CD4-positive, alpha-beta memory T cell (primary cell): ENCODE measurements at regions not wholly inside any gene's neighbourhood (a gene's known extent, or its start where the extent isn't known, plus 50 kb on each side); places are given as distances from the start of the nearest gene placed in this dataset.
"Not testable (repeated sequence)": the region's sequence is repeated elsewhere in the genome, so short reads cannot be mapped to it uniquely, and the experiment has no call there.

Experiments used
- CTCF ChIA-PET: fragments of 350-600 bp; sonication (Branson Sonifier 250); formaldehyde crosslinking; loops from one replicate; lab custom pipeline; 2021; ENCODE audit warnings: inconsistent platforms; ENCODE audit not compliant: partially characterized antibody; lab: Charles Lee
- POLR2A ChIA-PET: fragments of 350-600 bp; sonication (Branson Sonifier 250); formaldehyde crosslinking; loops from one replicate; lab custom pipeline; 2021; ENCODE audit not compliant: partially characterized antibody; lab: Charles Lee
- DNase-seq, 5 donors: peaks; one replicate each; pipeline versions ENCODE4 v3.0.0 to v3.0.0-alpha.2; 2020 to 2022; ENCODE audit warnings: mixed read lengths in 1 of 5
- H3K27ac ChIP-seq: one replicate; pipeline ENCODE4 v1.7.0; 2013; ENCODE audit warnings: low read depth, low read length
- H3K27me3 ChIP-seq: 2 replicates; pipeline ENCODE4 v1.7.0; 2013; ENCODE audit warnings: mild to moderate bottlenecking, low read length, moderate library complexity; ENCODE audit not compliant: insufficient read depth
- H3K36me3 ChIP-seq: 2 replicates; pipeline ENCODE4 v1.7.0; 2013; ENCODE audit warnings: mild to moderate bottlenecking, low read length, moderate library complexity; ENCODE audit not compliant: insufficient read depth
- H3K4me1 ChIP-seq: 2 replicates; pipeline ENCODE4 v1.7.0; 2013; ENCODE audit warnings: mild to moderate bottlenecking, low read length, moderate library complexity; ENCODE audit not compliant: insufficient read depth
- H3K4me3 ChIP-seq, 2 donors: one replicate each; pipeline ENCODE4 v1.7.0; 2013; ENCODE audit warnings: low read length in 2 of 2, mild to moderate bottlenecking in 1 of 2
- H3K9me3 ChIP-seq, 2 donors: one replicate each; pipeline ENCODE4 v1.7.0; 2013; ENCODE audit warnings: low read length in 2 of 2, control low read depth in 1 of 2; ENCODE audit not compliant: control insufficient read depth in 1 of 2
- H3K27ac Mint-ChIP-seq, 7 donors: one replicate each; pipeline ENCODE4 v1.8.0; 2020 to 2021; ENCODE audit warnings: mixed read lengths in 7 of 7, mild to moderate bottlenecking in 6 of 7, inconsistent platforms in 3 of 7, moderate library complexity in 3 of 7
- H3K27me3 Mint-ChIP-seq, 2 donors: one replicate each; pipeline ENCODE4 v1.8.0; 2020 to 2021; ENCODE audit warnings: mixed read lengths in 2 of 2
- H3K36me3 Mint-ChIP-seq, 2 donors: one replicate each; pipeline ENCODE4 v1.8.0; 2020 to 2021; ENCODE audit warnings: mixed read lengths in 2 of 2, inconsistent platforms in 1 of 2, mild to moderate bottlenecking in 1 of 2
- H3K4me1 Mint-ChIP-seq, 4 donors: one replicate each; pipeline ENCODE4 v1.8.0; 2020 to 2021; ENCODE audit warnings: mixed read lengths in 4 of 4, mild to moderate bottlenecking in 1 of 4
- H3K4me3 Mint-ChIP-seq, 8 donors: one replicate each; pipeline ENCODE4 v1.8.0; 2020 to 2021; ENCODE audit warnings: mixed read lengths in 8 of 8, mild to moderate bottlenecking in 7 of 8, moderate library complexity in 6 of 8, inconsistent platforms in 3 of 8
- H3K9me3 Mint-ChIP-seq, 8 donors: one replicate each; pipeline ENCODE4 v1.8.0; 2020 to 2021; ENCODE audit warnings: mixed read lengths in 8 of 8, mild to moderate bottlenecking in 5 of 8, inconsistent platforms in 3 of 8, moderate library complexity in 1 of 8
- intact Hi-C: fragments of 100-400 bp; cut with micrococcal nuclease; formaldehyde crosslinking; loops from one replicate; pipeline ENCODE4 v1.15.1; 2023

GRCh38 chr13:99686157-99686572, 184.9 kb downstream of the TM9SF2 start:
- no peak for DNase-seq
- Histone ChIP-seq H3K9me3 (no peaks in the 10 kb centered on the region), H3K27me3 (no peaks in the 10 kb centered on the region), H3K4me3 (no peak overlapping the region), H3K4me1 (no peaks in the 10 kb centered on the region), H3K27ac (no peak overlapping the region), H3K36me3 (no peaks in the 10 kb centered on the region)
- Mint-ChIP-seq H3K4me1 (peaks cover 0 to 2% (median under 1%) of the 10 kb centered on the region in 4 donors), H3K27ac (no peak overlapping the region), H3K36me3 (peaks cover 0 to 13% of the 10 kb centered on the region in 2 donors), H3K27me3 (no peaks in the 10 kb centered on the region), H3K9me3 (no peaks in the 10 kb centered on the region), H3K4me3 (no peak overlapping the region)
- CTCF ChIA-PET: interaction anchor here (0.9 kb wide), 1 partner anchor 11 kb away, joined by 3 read pairs; no protein-coding TSS in a partner anchor
- POLR2A ChIA-PET: no interaction called here
- intact Hi-C loops: no loop called here

DNA sequence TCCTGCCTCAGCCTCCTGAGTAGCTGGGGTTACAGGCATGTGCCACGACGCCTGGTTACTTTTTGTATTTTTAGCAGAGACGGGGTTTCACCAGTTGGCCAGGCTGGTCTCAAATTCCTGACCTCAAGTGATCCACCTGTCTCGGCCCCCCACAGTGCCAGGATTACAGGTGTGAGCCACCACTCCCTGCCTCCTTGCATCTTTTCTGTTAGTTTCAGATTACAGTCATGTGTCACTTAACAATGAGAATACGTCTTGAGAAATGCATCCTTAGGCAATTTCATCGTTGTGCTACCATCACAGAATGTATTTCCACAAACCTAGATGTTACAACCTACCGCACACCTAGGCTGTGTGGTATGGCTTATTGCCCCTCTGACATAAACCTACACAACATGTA, 180.4 kb downstream of the TM9SF2 start:
- H3K4me1 ChIP-seq: no peaks in the 10 kb centered on the region
- Mint-ChIP-seq H3K36me3 (peaks cover 2 to 4% of the 10 kb centered on the region in 2 donors), H3K9me3 (no peaks in the 10 kb centered on the region), H3K27me3 (no peaks in the 10 kb centered on the region), H3K4me1 (peaks cover 0 to 2% (median 0%) of the 10 kb centered on the region in 4 donors), H3K27ac (no peak overlapping the region), H3K4me3 (no peak overlapping the region)
- H3K27ac ChIP-seq: no peak overlapping the region
- CTCF ChIA-PET: no interaction called here
- DNase-seq: no peak
- H3K27me3 ChIP-seq: no peaks in the 10 kb centered on the region
- intact Hi-C loops: no loop called here
- H3K4me3 ChIP-seq: no peak overlapping the region
- POLR2A ChIA-PET: no interaction called here
- H3K36me3 ChIP-seq: no peaks in the 10 kb centered on the region
- H3K9me3 ChIP-seq: no peaks in the 10 kb centered on the region

DNA sequence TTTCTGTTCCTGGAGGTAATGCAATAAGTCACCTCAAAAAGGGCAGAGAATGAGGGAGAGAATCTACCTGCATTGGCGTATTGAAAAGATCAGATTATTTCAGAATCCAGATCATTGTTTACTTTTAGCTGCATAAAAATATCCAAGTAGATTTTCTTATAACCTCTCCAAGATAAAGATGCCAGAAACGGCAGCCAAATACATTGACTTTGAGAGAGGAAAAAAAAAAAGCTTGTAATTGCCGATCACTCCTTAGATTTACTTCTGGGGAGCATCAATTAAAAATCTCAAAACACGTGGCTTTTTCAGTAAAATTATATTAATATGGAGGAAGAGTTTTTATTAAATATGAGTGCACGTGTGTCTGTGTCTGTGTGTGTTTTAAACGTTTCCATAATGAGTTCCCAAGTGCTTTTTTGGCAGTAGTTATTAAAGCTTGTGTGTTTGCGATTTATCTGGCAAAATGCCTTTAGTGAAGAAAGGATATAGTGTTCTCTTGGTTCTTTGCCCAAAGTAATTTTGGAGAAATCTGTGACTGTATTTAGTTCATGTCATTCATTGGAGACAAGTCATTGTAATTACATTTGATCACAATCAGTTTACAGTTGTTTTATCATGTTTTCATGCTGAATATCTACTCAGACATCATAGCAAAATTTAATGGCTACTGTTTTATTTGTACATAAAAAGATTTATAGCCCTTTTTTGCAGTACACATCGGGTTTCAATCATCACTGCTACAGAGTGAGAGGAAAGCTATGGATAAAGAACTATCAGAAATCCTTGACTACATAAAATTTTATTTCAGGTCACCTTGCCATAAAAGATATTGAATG, 176.1 kb downstream of the TM9SF2 start:
- no peaks in the 10 kb centered on the region for H3K4me1 ChIP-seq
- ChIA-PET CTCF (interaction anchor here (1.6 kb wide), 1 partner anchor 19 kb away, joined by 4 read pairs; no protein-coding TSS in a partner anchor), POLR2A (interaction anchor here (1.2 kb wide), 1 partner anchor 72 kb away, joined by 4 read pairs; no protein-coding TSS in a partner anchor)
- DNase-seq: no peak
- no peak overlapping the region for H3K4me3 ChIP-seq
- no peak overlapping the region for H3K27ac ChIP-seq
- Mint-ChIP-seq H3K27me3 (no peaks in the 10 kb centered on the region), H3K9me3 (peaks cover 0 to 2% (median 0%) of the 10 kb centered on the region in 8 donors), H3K27ac (no peak overlapping the region), H3K36me3 (peaks cover 2 to 16% of the 10 kb centered on the region in 2 donors), H3K4me3 (no peak overlapping the region), H3K4me1 (peaks cover 0 to 3% (median 0%) of the 10 kb centered on the region in 4 donors)
- H3K9me3 ChIP-seq: no peaks in the 10 kb centered on the region
- intact Hi-C loops: no loop called here
- H3K36me3 ChIP-seq: no peaks in the 10 kb centered on the region
- no peaks in the 10 kb centered on the region for H3K27me3 ChIP-seq

DNA sequence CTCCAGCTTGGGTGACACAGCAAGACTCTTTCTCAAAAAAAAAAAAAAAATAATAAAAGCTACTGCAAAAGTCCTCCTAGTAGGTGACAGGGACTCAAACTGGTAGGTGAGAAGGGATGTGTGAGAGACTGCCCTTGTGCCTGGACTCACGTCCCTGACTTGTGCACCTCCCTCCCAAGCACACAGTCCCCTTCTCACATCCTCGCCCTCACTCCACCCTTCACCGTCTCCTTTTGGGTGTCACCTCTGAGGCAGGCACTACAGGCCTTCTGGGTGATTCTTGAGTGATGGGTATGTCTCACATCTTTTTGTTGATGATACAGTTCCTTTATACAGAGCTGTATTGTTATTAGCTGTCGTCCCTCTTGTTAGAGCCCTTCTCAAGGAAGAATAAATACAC, 170.5 kb downstream of the TM9SF2 start:
- Mint-ChIP-seq H3K9me3 (peaks cover 0 to 2% (median 0%) of the 10 kb centered on the region in 8 donors), H3K27me3 (no peaks in the 10 kb centered on the region), H3K4me3 (no peak overlapping the region), H3K36me3 (peaks cover 0 to 12% of the 10 kb centered on the region in 2 donors), H3K4me1 (peaks cover 0 to 6% (median 2%) of the 10 kb centered on the region in 4 donors), H3K27ac (peak overlapping the region in 2 of 7 donors; percentile 15 to 57)
- ChIA-PET CTCF (interaction anchor here (0.6 to 4.6 kb wide), 3 partner anchors 14 to 559 kb away, joined by 3 to 25 read pairs (median 4); no protein-coding TSS in a partner anchor), POLR2A (no interaction called here)
- no peak overlapping the region for H3K4me3 ChIP-seq
- intact Hi-C loops: no loop called here
- no peaks in the 10 kb centered on the region for H3K4me1 ChIP-seq
- no peaks in the 10 kb centered on the region for H3K27me3 ChIP-seq
- H3K36me3 ChIP-seq: no peaks in the 10 kb centered on the region
- no peaks in the 10 kb centered on the region for H3K9me3 ChIP-seq
- no peak overlapping the region for H3K27ac ChIP-seq
- no peak for DNase-seq

DNA sequence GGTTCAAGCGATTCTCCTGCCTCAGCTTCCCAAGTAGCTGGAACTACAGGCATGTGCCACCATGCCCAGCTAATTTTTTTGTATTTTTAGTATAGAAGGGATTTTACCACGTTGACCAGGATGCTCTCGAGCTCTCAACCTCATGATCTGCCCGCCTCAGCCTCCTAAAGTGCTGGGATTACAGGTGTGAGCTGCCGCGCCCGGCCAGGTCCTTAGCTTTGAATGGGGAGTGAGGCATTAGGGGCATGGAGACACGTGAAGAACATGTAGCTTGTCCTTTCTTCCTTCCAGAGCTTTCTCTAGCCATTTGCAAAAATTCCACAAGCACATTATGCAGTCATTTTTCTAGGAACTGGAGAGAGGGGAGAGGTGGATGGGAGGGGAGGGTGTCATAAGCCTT, 167.8 kb downstream of the TM9SF2 start:
- H3K4me3 ChIP-seq, H3K27me3 ChIP-seq, H3K27ac Mint-ChIP-seq, H3K9me3 ChIP-seq, DNase-seq, H3K9me3 Mint-ChIP-seq, H3K4me1 Mint-ChIP-seq, H3K4me3 Mint-ChIP-seq, H3K27ac ChIP-seq, H3K36me3 Mint-ChIP-seq, H3K36me3 ChIP-seq, H3K4me1 ChIP-seq, H3K27me3 Mint-ChIP-seq, intact Hi-C loops: not testable (repeated sequence)
- CTCF ChIA-PET: interaction anchor here (0.6 to 4.6 kb wide), 2 partner anchors 12 to 23 kb away, joined by 4 to 25 read pairs; no protein-coding TSS in a partner anchor
- POLR2A ChIA-PET: interaction anchor here (1.0 kb wide), 1 partner anchor 11 kb away, joined by 3 read pairs; no protein-coding TSS in a partner anchor

GRCh38 chr13:99666146-99666805, 165.0 kb downstream of the TM9SF2 start:
- DNase-seq: no peak
- H3K27ac Mint-ChIP-seq: peak overlapping the region in 1 of 7 donors; percentile 53
- no peaks in the 10 kb centered on the region for H3K36me3 ChIP-seq
- H3K36me3 Mint-ChIP-seq: no peaks in the 10 kb centered on the region
- no peaks in the 10 kb centered on the region for H3K9me3 Mint-ChIP-seq
- no peak overlapping the region for H3K27ac ChIP-seq
- H3K4me1 Mint-ChIP-seq: peaks cover 0 to 7% (median 3%) of the 10 kb centered on the region in 4 donors
- H3K27me3 ChIP-seq: no peaks in the 10 kb centered on the region
- intact Hi-C loops: no loop called here
- no peaks in the 10 kb centered on the region for H3K4me1 ChIP-seq
- no peak overlapping the region for H3K4me3 ChIP-seq
- ChIA-PET POLR2A (no interaction called here), CTCF (interaction anchor here (0.6 to 1.6 kb wide), 2 partner anchors 10 to 211 kb away, joined by 4 to 6 read pairs; no protein-coding TSS in a partner anchor)
- H3K9me3 ChIP-seq: no peaks in the 10 kb centered on the region
- H3K4me3 Mint-ChIP-seq: no peak overlapping the region
- H3K27me3 Mint-ChIP-seq: no peaks in the 10 kb centered on the region

- H3K27ac Mint-ChIP-seq: peak overlapping the region in 1 of 7 donors; percentile 53
Measured at GRCh38 chr13:99665711-99666110, 164.4 kb downstream of the TM9SF2 start.

More at GRCh38 chr13:99665711-99666110, 164.4 kb downstream of the TM9SF2 start:
- H3K9me3 Mint-ChIP-seq: no peaks in the 10 kb centered on the region
- intact Hi-C loops: no loop called here
- H3K4me1 Mint-ChIP-seq: peaks cover 0 to 8% (median 2%) of the 10 kb centered on the region in 4 donors
- Histone ChIP-seq H3K9me3 (no peaks in the 10 kb centered on the region), H3K4me1 (peaks cover 1% of the 10 kb centered on the region), H3K36me3 (no peaks in the 10 kb centered on the region), H3K27ac (no peak overlapping the region), H3K4me3 (no peak overlapping the region), H3K27me3 (no peaks in the 10 kb centered on the region)
- ChIA-PET POLR2A (no interaction called here), CTCF (interaction anchor here (0.6 to 1.6 kb wide), 2 partner anchors 9 to 211 kb away, joined by 4 to 6 read pairs; no protein-coding TSS in a partner anchor)
- H3K36me3 Mint-ChIP-seq: no peaks in the 10 kb centered on the region
- no peak overlapping the region for H3K4me3 Mint-ChIP-seq
- no peaks in the 10 kb centered on the region for H3K27me3 Mint-ChIP-seq
- no peak for DNase-seq
